ENCODE measurements at regions not wholly inside any gene's neighbourhood (a gene's known extent, or its start where the extent isn't known, plus 50 kb on each side); places are given as distances from the start of the nearest gene placed in this dataset.
"Not testable (repeated sequence)": the region's sequence is repeated elsewhere in the genome, so short reads cannot be mapped to it uniquely, and the experiment has no call there.

DNA sequence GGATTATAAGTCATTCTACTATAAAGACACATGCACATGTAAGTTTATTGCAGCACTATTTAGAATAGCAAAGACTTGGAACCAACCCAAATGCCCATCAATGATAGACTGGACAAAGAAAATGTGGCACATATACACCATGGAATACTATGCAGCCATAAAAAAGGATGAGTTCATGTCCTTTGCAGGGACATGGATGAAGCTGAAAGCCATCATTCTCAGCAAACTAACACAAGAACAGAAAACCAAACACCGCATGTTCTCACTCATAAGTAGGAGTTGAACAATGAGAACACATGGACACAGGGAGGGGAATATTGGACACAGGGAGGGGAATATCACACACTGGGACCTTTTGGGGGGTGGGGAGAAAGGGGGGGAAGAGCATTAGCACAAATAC, 88.7 kb upstream of the ATXN3L start:
- TF ChIP-seq ZNF138 (CRISPR knock-in tag; conservative IDR thresholded peaks at IDR 0.05); ELF4 (CRISPR knock-in tag; IDR thresholded peaks at IDR 0.05; ENCODE audit: low read depth); CTCF (IDR thresholded peaks at IDR 0.05): not testable (repeated sequence)
- TF ChIP-seq, protein P1, sequence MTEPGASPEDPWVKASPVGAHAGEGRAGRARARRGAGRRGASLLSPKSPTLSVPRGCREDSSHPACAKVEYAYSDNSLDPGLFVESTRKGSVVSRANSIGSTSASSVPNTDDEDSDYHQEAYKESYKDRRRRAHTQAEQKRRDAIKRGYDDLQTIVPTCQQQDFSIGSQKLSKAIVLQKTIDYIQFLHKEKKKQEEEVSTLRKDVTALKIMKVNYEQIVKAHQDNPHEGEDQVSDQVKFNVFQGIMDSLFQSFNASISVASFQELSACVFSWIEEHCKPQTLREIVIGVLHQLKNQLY (CRISPR knock-in tag; IDR thresholded peaks at IDR 0.05): not testable (repeated sequence)
